GM19467 (cell line): ENCODE measurements at regions not wholly inside any gene's neighbourhood (a gene's known extent, or its start where the extent isn't known, plus 50 kb on each side); places are given as distances from the start of the nearest gene placed in this dataset.
"Not testable (repeated sequence)": the region's sequence is repeated elsewhere in the genome, so short reads cannot be mapped to it uniquely, and the experiment has no call there.

Source experiments
- ATAC-seq: cut with Tn5 transposase; IDR thresholded peaks from one replicate; pipeline ENCODE4 v1.9.1; 2021; ENCODE audit warnings: mild to moderate bottlenecking, moderate library complexity; ENCODE audit not compliant: unreplicated experiment

GRCh38 chr15:22134941-22135566 lies 54.7 kb downstream of the OR4M2 start:
- ATAC-seq: not testable (repeated sequence)

DNA sequence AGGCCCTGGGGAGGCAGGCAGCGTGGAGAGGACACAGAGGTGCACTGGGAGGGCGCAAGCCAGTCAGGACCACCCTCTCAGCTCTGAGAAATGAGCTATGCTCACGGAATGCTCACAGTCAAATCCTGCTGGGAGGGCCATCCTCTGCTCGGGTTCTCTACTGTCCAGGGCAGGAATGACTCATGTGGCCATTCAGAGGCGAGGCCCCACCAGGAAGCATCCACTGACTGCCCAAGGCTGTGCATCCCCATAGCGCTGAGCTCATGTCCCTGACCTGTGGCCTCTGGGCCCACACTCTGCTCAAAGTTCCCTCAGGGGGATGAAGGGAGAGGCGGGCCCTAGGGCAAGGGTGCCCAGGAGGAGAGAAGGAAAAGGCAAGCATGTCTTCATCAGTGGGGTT lies 57.2 kb downstream of the OR4M2 start:
- ATAC-seq: not testable (repeated sequence)

GRCh38 chr15:22141106-22141505 lies 60.8 kb downstream of the OR4M2 start:
- not testable (repeated sequence) for ATAC-seq

- peak; percentile 90 for ATAC-seq
Measured at GRCh38 chr15:22148109-22148508, 67.8 kb downstream of the OR4M2 start.

DNA sequence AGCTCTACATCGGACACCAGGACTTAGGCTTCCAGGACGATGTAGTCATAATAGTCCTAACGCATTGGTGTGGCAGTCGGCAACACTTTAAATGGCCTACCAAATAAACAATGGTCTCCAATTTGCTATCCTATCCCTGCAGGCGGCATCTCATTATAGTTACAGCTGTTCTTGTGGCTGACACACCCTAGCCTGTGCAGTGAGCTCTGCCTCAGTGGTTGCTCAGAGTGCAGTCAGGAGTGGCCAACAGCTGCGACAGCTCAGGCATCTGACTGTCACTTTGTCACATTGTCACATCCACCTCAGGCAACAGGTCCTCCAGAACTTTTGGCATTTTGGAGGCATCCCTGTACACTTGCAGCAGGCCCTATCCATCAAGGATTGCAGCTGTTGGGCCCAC lies 77.9 kb downstream of the OR4M2 start:
- ATAC-seq: not testable (repeated sequence)

DNA sequence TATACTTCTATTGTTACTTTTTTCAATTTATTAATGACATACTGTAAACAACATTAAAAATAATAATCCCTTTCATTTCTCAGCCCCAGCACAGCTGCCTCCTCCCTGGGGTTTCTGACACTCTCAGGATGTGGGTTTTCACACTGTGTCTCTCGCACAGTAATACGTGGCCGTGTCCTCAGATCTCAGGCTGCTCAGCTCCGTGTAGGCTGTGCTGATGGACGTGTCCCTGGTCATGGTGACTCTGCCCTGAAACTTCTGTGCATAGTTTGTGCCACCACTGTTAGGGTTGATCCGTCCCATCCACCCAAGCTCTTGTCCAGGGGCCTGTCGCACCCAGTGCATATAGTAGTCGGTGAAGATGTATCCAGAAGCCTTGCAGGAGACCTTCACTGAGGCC lies 80.0 kb downstream of the OR4M2 start:
- ATAC-seq: peak; percentile 24

- peak; percentile 74 for ATAC-seq
Measured at GRCh38 chr15:22160741-22161140, 80.4 kb downstream of the OR4M2 start.

DNA sequence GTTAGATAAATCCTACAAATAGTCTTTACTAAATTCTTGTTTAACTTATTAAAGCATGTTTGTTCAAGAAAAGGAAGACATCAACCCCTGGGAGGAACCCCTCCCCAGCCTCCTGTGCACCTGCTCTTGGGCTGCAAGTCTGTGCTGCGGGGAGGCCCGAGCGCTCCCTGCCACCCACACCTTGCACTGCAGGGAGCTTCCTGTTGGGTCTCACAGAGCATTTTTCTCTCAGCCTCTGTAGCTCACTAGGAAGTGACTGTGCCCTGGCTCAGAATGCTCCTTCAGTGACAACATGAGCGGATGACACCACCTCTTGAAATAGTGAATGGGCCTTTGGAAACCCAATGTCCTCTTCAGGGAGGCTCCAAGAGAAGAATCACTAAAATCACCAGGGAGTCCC lies 81.1 kb downstream of the OR4M2 start:
- peak; percentile 71 for ATAC-seq

- ATAC-seq: not testable (repeated sequence)
Measured at GRCh38 chr15:22163715-22164114, 83.4 kb downstream of the OR4M2 start.

GRCh38 chr15:22167521-22167920 lies 87.2 kb downstream of the OR4M2 start:
- not testable (repeated sequence) for ATAC-seq

DNA sequence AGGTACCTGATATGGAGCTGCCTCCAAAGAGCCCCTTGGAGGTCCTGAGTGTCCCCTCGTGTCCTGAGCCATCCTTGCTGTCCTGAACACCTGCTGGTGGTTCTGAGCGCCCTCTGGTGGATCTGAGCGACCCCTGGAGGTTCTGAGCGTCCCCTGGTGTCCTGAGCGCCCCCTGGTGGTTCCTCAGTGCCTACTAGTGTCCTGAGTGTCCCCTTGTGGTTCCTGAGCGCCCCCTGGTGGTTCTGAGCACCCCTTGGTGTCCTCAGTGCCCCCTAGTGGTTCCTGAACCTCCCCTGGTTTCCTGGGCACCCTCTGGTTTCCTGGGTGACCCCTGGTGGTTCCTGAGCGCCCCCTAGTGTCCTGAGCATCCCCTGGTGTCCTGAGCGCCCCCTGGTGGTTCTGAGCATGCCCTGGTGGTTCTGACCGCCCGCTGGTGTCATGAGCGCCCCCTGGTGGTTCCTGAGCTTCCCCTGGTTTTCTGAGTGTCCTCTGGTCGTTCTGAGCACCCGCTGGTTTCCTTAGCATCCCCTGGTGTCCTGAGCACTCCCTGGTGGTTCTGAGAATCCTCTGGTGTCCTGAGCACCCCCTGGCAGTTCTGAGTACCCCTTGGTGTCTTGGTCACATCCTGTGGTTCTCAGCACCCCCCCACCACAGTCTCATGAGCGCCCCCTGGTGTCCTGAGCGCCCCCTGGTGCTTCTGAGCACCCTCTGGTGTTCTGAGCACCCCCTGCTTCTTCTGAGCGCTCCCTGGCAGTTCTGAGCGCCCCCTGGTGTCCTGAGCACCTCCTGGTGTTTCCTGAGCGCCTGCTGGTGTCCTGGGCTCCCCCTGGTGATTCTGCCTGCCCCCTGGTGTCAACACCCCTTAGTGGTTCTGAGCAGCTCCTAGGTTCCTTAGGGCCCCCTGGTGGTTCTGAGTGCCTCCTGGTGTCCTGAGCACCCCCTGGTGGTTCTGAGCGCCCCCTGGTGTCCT lies 93.0 kb downstream of the OR4M2 start:
- ATAC-seq: peak; percentile 76

GRCh38 chr15:22174088-22174487 lies 93.8 kb downstream of the OR4M2 start:
- peak; percentile 57 for ATAC-seq

DNA sequence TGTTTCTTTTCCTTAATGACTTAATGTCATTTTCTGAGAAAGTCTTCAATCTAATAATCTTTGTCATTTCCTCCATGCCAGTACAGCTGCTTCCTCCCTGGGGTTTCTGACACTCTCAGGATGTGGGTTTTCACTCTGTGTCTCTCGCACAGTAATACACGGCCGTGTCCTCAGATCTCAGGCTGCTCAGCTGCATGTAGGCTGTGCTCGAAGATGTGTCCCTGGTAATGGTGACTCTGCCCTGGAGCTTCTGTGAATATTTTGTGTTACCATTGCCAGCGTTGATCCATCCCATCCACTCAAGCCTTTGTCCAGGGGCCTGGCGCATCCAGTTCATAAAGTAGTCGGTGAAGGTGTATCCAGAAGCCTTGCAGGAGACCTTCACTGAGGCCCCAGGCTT lies 97.6 kb downstream of the OR4M2 start:
- not testable (repeated sequence) for ATAC-seq

DNA sequence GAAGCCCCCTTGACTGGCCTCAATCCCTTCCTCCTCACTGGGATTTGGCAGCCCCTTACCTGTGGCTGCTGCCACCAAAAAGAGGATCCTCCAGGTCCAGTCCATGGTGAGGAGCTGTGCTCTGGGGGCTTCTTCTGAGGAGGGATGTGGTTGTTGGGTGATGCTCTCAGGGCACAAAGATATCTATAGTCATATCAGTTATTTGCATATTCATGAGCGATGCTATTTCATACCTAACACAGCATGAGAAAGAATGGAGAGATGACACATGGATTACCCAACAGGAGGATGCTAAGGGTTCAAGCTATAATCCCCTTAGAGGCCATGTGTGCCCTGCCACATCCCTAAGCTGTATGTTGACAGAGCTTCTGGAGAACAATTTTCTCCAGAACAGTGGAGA lies 98.1 kb downstream of the OR4M2 start:
- not testable (repeated sequence) for ATAC-seq

GRCh38 chr15:22179043-22179442 lies 98.7 kb downstream of the OR4M2 start:
- not testable (repeated sequence) for ATAC-seq

DNA sequence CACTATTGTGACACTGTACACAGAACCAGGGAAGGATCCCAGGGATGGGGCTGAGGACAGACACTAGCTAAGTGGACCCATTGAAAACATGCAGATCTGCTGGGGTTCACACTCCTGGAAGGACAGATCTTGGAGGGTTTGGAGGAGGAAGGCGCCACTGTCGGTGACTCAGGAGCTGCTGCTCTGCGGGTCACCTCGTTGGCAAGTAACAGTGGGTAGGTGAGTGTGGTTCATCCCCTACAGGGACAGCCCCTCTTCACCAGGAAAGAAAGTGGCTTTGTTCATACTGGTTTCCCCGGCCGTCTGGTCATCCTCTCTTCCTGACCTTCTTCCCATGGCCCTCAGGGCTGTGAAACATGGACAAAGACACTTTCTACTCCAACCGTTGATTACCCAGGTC lies 100.3 kb downstream of the OR4M2 start:
- ATAC-seq: not testable (repeated sequence)

DNA sequence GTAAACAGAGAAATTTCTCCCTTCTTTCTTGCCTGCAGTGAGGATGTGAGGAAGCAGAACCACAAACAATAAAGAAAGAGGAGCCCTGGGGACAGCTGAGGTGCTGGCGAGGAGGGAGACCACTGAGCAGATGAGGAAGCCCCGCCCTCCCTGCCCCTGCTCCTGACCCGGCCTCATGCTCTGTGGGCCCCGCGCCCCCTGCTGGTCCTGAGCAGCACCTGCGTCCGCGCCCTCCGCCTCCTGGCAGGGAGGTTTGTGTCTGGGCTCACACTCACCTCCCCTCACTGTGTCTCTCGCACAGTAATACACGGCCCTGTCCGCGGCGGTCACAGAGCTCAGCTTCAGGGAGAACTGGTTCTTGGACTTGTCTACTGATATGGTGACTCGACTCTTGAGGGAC lies 104.4 kb downstream of the OR4M2 start:
- ATAC-seq: not testable (repeated sequence)

- ATAC-seq: not testable (repeated sequence)
Measured at GRCh38 chr15:22186846-22187532, 106.7 kb downstream of the OR4M2 start.

GRCh38 chr15:22191818-22192217 lies 111.5 kb downstream of the OR4M2 start:
- not testable (repeated sequence) for ATAC-seq

- not testable (repeated sequence) for ATAC-seq
Measured at GRCh38 chr15:22194739-22195617, 114.7 kb downstream of the OR4M2 start.
